ENCODE measurements at regions not wholly inside any gene's neighbourhood (a gene's known extent, or its start where the extent isn't known, plus 50 kb on each side); places are given as distances from the start of the nearest gene placed in this dataset.

DNA sequence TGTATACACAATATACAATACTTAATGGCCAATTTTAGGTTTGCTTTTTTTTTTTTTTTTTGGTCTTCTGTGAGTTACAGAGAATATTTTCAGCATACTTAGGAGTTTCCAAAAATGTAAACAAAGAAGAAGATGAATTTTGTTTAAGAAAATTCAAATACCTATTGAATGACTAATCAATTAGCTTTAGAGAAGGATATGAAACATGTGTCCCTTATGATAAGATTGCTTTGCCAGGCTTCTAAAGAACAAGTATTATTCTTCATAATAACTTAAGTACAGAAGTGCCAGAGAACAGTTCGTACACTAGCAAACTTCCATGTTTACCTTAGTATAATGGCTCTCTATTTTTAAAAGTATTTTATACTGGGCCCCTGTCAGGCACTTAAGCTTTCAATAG lies 1191.0 kb upstream of the NCAM2 start:
- no peak for FAIRE-seq
- Histone ChIP-seq H2AFZ (ENCODE audit: low read depth, low read length) (no peak overlapping the region), H4K20me1 (replicated peaks; ENCODE audit: control insufficient read depth, extremely low read depth, insufficient read depth, low read length) (no peaks in the 10 kb centered on the region), H3K4me3 (replicated peaks in 1 of 3; ENCODE audit: insufficient read depth in 1 of 3, low read depth in 1 of 3, low read length in 3 of 3) (no peak overlapping the region), H3K9me1 (replicated peaks; ENCODE audit: control insufficient read depth, extremely low read depth, insufficient read depth, low read length) (no peaks in the 10 kb centered on the region), H3K4me1 (ENCODE audit: control insufficient read depth, extremely low read depth, insufficient read depth, low read length) (peaks cover 34% of the 10 kb centered on the region), H3K27ac (ENCODE audit: insufficient read depth, low read depth, low read length) (peak overlapping the region; percentile 65), H3K79me2 (ENCODE audit: control insufficient read depth, insufficient read depth, low read length) (no peaks in the 10 kb centered on the region), H3K9ac (replicated peaks; ENCODE audit: extremely low read depth, insufficient read depth, low read length) (peak overlapping the region; percentile 51), H3K27me3 (ENCODE audit: control insufficient read depth in 2 of 2, insufficient read depth in 2 of 2, low read length in 2 of 2) (no peaks in the 10 kb centered on the region), H3K36me3 (ENCODE audit: control insufficient read depth in 2 of 2, extremely low read depth in 1 of 2, insufficient read depth in 2 of 2, low read length in 2 of 2) (no peaks in the 10 kb centered on the region), H3K4me2 (ENCODE audit: insufficient read depth, low read length) (peak overlapping the region; percentile 58), H3K9me3 (replicated peaks; ENCODE audit: control insufficient read depth, insufficient read depth, low read length) (no peaks in the 10 kb centered on the region)
- DNase-seq (ENCODE audit: low read depth, low spot score), result peak; percentile 35
- ChIA-PET POLR2A (interaction anchor here (0.7 kb wide), 1 partner anchor 281 kb away, joined by 6 read pairs; no protein-coding TSS in a partner anchor), CTCF (interaction anchor here (1.2 kb wide), 2 partner anchors 19 to 54 kb away, joined by 4 read pairs; no protein-coding TSS in a partner anchor)
- BruUV-seq (replicated peaks), result no TSS peak
- dilution Hi-C loops (cut with MboI; ENCODE audit: extremely low pct_ligation_motif_present, low sequenced_read_pairs), result no loop called here
- intact Hi-C loops (cut with micrococcal nuclease), result loop anchor here (1.0 to 2.0 kb wide), 2 partner anchors 32 to 197 kb away; no protein-coding TSS in a partner anchor
- TF ChIP-seq GATA2 (IDR thresholded peaks at IDR 0.05; ENCODE audit: insufficient read depth, insufficient read length, low read depth, low read length) (no peak), EZH2 (IDR thresholded peaks at IDR 0.05; ENCODE audit: borderline replicate concordance, low read depth, low read length, severe bottlenecking) (no peak), FOS (IDR thresholded peaks at IDR 0.05; ENCODE audit: borderline replicate concordance, insufficient read depth, low read length) (peak; percentile 24)

- POLR2A ChIA-PET, result no interaction called here
- TF ChIP-seq EZH2 (IDR thresholded peaks at IDR 0.05; ENCODE audit: borderline replicate concordance, low read depth, low read length, severe bottlenecking) (no peak), MAX (IDR thresholded peaks at IDR 0.05; ENCODE audit: insufficient read depth, insufficient read length) (no peak), MYC (IDR thresholded peaks at IDR 0.05; ENCODE audit: low read depth, low read length) (no peak), FOS (IDR thresholded peaks at IDR 0.05; ENCODE audit: borderline replicate concordance, insufficient read depth, low read length) (no peak), POLR2AphosphoS5 (IDR thresholded peaks at IDR 0.05; ENCODE audit: insufficient read depth, low read depth, low read length) (no peak), GATA2 (IDR thresholded peaks at IDR 0.05; ENCODE audit: insufficient read depth, insufficient read length, low read depth, low read length) (no peak), JUN (IDR thresholded peaks at IDR 0.05; ENCODE audit: borderline replicate concordance, insufficient read depth, insufficient read length, low read depth) (no peak), POLR2A (IDR thresholded peaks at IDR 0.05; ENCODE audit: low read depth, low read length) (no peak)
- TF ChIP-seq, protein P1, sequence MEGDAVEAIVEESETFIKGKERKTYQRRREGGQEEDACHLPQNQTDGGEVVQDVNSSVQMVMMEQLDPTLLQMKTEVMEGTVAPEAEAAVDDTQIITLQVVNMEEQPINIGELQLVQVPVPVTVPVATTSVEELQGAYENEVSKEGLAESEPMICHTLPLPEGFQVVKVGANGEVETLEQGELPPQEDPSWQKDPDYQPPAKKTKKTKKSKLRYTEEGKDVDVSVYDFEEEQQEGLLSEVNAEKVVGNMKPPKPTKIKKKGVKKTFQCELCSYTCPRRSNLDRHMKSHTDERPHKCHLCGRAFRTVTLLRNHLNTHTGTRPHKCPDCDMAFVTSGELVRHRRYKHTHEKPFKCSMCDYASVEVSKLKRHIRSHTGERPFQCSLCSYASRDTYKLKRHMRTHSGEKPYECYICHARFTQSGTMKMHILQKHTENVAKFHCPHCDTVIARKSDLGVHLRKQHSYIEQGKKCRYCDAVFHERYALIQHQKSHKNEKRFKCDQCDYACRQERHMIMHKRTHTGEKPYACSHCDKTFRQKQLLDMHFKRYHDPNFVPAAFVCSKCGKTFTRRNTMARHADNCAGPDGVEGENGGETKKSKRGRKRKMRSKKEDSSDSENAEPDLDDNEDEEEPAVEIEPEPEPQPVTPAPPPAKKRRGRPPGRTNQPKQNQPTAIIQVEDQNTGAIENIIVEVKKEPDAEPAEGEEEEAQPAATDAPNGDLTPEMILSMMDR (IDR thresholded peaks at IDR 0.05; ENCODE audit: extremely low read depth in 1 of 2, insufficient read depth in 1 of 2, low read depth in 1 of 2, low read length in 2 of 2), result no peak
- Histone ChIP-seq H3K9me3 (replicated peaks; ENCODE audit: control insufficient read depth, insufficient read depth, low read length) (no peaks in the 10 kb centered on the region), H3K4me3 (replicated peaks in 1 of 3; ENCODE audit: insufficient read depth in 1 of 3, low read depth in 1 of 3, low read length in 3 of 3) (no peak overlapping the region), H2AFZ (ENCODE audit: low read depth, low read length) (peak overlapping the region; percentile 98), H3K36me3 (ENCODE audit: control insufficient read depth in 2 of 2, extremely low read depth in 1 of 2, insufficient read depth in 2 of 2, low read length in 2 of 2) (no peaks in the 10 kb centered on the region), H4K20me1 (replicated peaks; ENCODE audit: control insufficient read depth, extremely low read depth, insufficient read depth, low read length) (no peaks in the 10 kb centered on the region), H3K4me2 (ENCODE audit: insufficient read depth, low read length) (no peak overlapping the region), H3K9ac (replicated peaks; ENCODE audit: extremely low read depth, insufficient read depth, low read length) (no peak overlapping the region), H3K4me1 (ENCODE audit: control insufficient read depth, extremely low read depth, insufficient read depth, low read length) (peaks cover 29% of the 10 kb centered on the region), H3K27ac (ENCODE audit: insufficient read depth, low read depth, low read length) (no peak overlapping the region), H3K9me1 (replicated peaks; ENCODE audit: control insufficient read depth, extremely low read depth, insufficient read depth, low read length) (no peaks in the 10 kb centered on the region), H3K27me3 (ENCODE audit: control insufficient read depth in 2 of 2, insufficient read depth in 2 of 2, low read length in 2 of 2) (no peaks in the 10 kb centered on the region), H3K79me2 (ENCODE audit: control insufficient read depth, insufficient read depth, low read length) (no peaks in the 10 kb centered on the region)
- BruUV-seq (replicated peaks), result no TSS peak
- no peak for FAIRE-seq
- dilution Hi-C loops (cut with MboI; ENCODE audit: extremely low pct_ligation_motif_present, low sequenced_read_pairs) (no loop called here), intact Hi-C loops (cut with micrococcal nuclease) (no loop called here)
- CTCF ChIA-PET, result interaction anchor here (1.7 kb wide), 1 partner anchor 8 kb away, joined by 5 read pairs; no protein-coding TSS in a partner anchor
- DNase-seq (ENCODE audit: low read depth, low spot score), result peak; percentile 2
Measured at GRCh38 chr21:19810779-19811178, 1187.4 kb upstream of the NCAM2 start.

All from endothelial cell of umbilical vein (primary cell).